Ishikawa (cell line): ENCODE measurements at regions not wholly inside any gene's neighbourhood (a gene's known extent, or its start where the extent isn't known, plus 50 kb on each side); places are given as distances from the start of the nearest gene placed in this dataset.

ENCODE experiments used
- CEBPB ChIP-seq: IDR thresholded peaks from 2 replicates; pipeline ENCODE4 v1.6.1; 2012
- CREB1 ChIP-seq: IDR thresholded peaks from 2 replicates; pipeline ENCODE4 v1.6.1; 2012; ENCODE audit warnings: low read depth
- EGR1 ChIP-seq: IDR thresholded peaks from 2 replicates; pipeline ENCODE4 v1.6.1; 2012
- FOXM1 ChIP-seq: IDR thresholded peaks from 2 replicates; pipeline ENCODE4 v1.6.1; 2012; ENCODE audit warnings: low read depth, borderline replicate concordance
- NFIC ChIP-seq: IDR thresholded peaks from 2 replicates; pipeline ENCODE4 v1.6.1; 2012
- RAD21 ChIP-seq: IDR thresholded peaks from 2 replicates; pipeline ENCODE4 v1.6.1; 2012; ENCODE audit warnings: low read depth
- TAF1 ChIP-seq: IDR thresholded peaks from 2 replicates; pipeline ENCODE4 v1.6.1; 2012; ENCODE audit warnings: low read depth, mild to moderate bottlenecking
- TCF12 ChIP-seq: IDR thresholded peaks from 2 replicates; pipeline ENCODE4 v1.6.1; 2012; ENCODE audit warnings: low read depth
- TEAD4 ChIP-seq: IDR thresholded peaks from 2 replicates; pipeline ENCODE4 v1.6.1; 2012
- YY1 ChIP-seq: IDR thresholded peaks from 2 replicates; pipeline ENCODE4 v1.6.1; 2012; ENCODE audit warnings: low read depth
- ZBTB7A ChIP-seq: IDR thresholded peaks from 2 replicates; pipeline ENCODE4 v1.6.1; 2012; ENCODE audit warnings: low read depth
- TF ChIP-seq, protein P1 (sequence below): IDR thresholded peaks from 2 replicates; pipeline ENCODE4 v1.6.1; 2012; ENCODE audit warnings: low read depth, mild to moderate bottlenecking
- TF ChIP-seq, protein P2 (sequence below): IDR thresholded peaks from 2 replicates; pipeline ENCODE4 v1.6.1; 2012
- TF ChIP-seq, protein P3 (sequence below): IDR thresholded peaks from 2 replicates; pipeline ENCODE4 v1.6.1; 2012

DNA sequence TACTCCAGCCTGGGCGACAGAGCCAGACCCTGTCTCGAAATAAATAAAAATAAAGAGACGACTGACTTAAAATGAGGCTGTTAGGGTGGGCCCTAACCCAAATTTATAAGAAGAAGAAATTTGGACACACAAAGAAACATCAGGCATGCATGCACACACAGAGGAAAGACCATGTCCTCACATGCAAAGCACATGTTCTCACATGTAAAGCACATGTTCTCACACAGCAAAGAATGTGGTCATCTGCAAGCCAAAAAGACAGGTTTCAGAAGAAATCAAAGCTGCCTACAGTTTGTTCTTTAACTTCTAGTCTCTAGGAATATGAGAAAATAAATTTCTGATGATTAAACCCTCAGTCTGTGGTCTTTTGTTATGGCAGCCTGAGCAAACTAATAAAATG is 132.3 kb upstream of the CRIM1 start:
- TF ChIP-seq FOXM1 (no peak), CREB1 (no peak), CEBPB (no peak)

DNA sequence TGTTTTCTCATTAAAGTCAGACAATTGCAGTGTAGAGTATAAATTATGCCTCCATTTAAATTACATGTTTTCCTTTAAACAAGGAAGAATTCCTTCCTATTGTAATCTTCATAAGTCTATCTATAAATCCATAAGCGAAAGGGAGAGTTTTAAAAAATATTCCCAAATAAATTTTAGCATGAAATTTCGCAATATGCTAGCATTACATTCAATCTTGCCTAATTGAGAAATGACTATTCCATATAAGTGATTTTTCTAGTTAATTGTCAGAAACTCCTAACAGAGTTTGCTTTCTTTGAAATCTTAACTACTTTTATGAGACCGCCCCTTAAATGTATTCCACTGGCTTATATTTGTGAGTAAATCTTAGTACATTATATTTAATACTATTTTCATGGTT is 133.1 kb upstream of the CRIM1 start:
- TF ChIP-seq EGR1 (no peak), CEBPB (peak; percentile 29; the same call in 1 of the 2 replicates), ZBTB7A (no peak), TEAD4 (no peak), FOXM1 (no peak)
- TF ChIP-seq, protein P1, sequence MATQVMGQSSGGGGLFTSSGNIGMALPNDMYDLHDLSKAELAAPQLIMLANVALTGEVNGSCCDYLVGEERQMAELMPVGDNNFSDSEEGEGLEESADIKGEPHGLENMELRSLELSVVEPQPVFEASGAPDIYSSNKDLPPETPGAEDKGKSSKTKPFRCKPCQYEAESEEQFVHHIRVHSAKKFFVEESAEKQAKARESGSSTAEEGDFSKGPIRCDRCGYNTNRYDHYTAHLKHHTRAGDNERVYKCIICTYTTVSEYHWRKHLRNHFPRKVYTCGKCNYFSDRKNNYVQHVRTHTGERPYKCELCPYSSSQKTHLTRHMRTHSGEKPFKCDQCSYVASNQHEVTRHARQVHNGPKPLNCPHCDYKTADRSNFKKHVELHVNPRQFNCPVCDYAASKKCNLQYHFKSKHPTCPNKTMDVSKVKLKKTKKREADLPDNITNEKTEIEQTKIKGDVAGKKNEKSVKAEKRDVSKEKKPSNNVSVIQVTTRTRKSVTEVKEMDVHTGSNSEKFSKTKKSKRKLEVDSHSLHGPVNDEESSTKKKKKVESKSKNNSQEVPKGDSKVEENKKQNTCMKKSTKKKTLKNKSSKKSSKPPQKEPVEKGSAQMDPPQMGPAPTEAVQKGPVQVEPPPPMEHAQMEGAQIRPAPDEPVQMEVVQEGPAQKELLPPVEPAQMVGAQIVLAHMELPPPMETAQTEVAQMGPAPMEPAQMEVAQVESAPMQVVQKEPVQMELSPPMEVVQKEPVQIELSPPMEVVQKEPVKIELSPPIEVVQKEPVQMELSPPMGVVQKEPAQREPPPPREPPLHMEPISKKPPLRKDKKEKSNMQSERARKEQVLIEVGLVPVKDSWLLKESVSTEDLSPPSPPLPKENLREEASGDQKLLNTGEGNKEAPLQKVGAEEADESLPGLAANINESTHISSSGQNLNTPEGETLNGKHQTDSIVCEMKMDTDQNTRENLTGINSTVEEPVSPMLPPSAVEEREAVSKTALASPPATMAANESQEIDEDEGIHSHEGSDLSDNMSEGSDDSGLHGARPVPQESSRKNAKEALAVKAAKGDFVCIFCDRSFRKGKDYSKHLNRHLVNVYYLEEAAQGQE = no peak
- TF ChIP-seq, protein P2, sequence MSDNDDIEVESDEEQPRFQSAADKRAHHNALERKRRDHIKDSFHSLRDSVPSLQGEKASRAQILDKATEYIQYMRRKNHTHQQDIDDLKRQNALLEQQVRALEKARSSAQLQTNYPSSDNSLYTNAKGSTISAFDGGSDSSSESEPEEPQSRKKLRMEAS = no peak

DNA sequence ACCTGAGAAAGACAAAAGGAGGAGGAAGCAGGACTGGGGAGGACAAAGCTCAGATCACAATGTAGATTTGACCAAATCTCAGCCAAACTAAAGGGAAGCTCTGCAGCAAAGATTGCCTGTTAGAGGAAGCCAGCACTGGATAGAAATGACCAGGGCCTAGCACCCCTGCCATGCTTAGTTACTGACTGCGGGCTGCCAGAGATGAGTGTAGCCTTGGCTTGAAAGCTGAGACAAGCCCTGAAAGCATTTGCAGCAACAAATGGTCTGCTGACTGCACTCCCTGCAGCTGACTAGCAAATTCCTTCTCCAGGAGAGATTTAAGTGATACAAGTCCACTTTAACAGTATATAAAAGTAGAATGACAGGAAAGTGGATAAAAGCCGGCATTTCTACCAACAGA is 140.9 kb upstream of the CRIM1 start:
- TF ChIP-seq ZBTB7A = no peak
- TF ChIP-seq TAF1 = no peak
- TF ChIP-seq, protein P3, sequence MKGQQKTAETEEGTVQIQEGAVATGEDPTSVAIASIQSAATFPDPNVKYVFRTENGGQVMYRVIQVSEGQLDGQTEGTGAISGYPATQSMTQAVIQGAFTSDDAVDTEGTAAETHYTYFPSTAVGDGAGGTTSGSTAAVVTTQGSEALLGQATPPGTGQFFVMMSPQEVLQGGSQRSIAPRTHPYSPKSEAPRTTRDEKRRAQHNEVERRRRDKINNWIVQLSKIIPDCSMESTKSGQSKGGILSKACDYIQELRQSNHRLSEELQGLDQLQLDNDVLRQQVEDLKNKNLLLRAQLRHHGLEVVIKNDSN = no peak
- TF ChIP-seq NFIC = no peak

DNA sequence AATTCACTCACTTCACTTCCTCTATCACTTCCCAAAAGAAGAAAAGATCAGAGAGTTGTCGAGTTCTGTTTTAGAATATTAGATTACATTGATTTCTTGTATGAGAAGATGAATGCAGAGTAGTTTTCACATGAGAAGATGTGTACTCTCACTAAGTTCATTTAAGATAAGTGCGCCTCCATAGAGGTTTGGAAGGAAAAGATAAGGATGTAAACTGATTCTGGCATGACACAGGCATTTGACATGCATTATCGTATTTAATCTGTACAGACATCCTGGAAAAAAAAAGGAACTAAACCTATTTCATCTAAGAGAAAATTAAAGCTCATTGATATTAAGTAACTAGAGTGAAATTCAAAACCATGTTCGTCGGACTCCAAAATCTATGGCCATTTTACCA is 152.2 kb upstream of the CRIM1 start:
- no peak for TF ChIP-seq TAF1
- no peak for TF ChIP-seq EGR1
- TF ChIP-seq NFIC = no peak
- TF ChIP-seq, protein P3 = no peak
- no peak for TF ChIP-seq YY1

DNA sequence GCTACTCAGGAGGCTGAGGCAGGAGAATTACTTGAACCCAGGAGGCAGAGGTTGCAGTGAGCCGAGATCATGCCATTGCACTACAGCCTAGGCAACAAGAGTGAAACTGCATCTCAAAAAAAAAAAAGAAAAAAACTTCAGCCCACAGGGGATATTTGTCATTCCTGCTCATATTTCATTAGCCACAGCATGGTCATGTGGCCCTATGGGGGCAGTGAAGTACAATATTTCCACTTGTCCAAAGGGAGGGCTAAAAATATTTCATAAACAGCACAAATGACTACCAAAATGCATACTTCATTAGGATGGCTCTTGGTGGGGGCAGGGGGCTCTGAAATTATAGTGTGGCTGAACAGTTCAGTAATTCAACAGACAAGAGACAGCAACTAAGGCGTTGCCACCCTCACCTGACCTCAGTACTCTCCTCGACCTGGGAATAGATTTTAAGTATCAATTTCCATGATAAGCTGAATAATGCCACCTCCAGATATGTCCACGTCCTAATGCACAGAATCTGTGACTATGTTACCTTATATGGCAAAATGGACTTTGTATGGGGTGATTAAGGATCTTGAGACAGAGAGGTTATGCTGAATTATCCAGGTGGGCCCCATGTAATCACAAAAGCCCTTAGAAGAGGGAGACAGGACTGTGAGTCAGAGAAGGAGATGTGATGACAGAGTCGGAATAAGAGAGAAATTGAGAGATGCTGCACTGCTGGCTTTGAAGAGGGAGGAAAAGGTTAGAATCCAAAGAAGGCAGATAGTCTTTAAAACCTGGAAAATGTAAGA is 158.2 kb upstream of the CRIM1 start:
- TF ChIP-seq, protein P3 = peak; percentile 60
- TF ChIP-seq, protein P2 = no peak
- TF ChIP-seq ZBTB7A = no peak

DNA sequence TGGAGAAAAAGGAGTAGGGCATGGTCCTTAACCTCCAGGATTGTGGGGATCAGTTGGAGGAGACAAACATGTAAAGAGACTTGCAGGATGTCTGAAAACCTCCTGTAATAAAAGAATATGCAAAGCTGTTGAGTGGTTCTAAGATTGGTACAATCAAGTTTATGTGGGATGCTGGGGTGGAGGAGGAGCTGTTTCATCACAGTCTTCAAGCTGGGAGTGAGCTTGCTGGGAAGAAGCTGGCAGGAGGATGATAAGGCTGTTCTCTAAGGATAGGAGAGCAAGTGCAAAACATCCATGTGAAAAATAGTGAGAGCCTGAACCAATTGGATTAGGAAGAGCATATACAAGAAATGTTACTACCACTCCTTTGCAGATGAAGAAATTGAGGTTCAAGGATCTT is 161.9 kb upstream of the CRIM1 start:
- TF ChIP-seq RAD21 (no peak), TCF12 (no peak), EGR1 (no peak), CREB1 (no peak)

DNA sequence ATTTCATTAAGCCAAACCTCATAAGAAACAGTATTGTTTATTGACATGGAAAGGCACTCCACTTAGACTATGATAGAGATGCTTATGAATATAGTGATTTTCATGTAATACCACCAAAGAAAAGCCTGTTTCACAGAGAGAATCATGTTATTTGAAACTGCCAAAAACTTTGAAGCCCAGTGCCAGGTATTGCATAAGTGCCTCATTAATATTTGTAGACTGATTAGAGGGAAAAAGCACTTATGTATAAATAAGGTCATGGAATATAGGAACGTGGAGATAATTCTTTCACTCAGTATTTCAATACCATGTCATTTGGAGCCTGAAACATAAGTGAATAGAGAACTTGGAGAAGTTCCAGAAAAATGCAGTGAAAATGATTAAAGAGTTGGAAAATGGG is 162.6 kb upstream of the CRIM1 start:
- TF ChIP-seq CEBPB = peak; percentile 51; the same call in 1 of the 2 replicates
- TF ChIP-seq, protein P3 = no peak

DNA sequence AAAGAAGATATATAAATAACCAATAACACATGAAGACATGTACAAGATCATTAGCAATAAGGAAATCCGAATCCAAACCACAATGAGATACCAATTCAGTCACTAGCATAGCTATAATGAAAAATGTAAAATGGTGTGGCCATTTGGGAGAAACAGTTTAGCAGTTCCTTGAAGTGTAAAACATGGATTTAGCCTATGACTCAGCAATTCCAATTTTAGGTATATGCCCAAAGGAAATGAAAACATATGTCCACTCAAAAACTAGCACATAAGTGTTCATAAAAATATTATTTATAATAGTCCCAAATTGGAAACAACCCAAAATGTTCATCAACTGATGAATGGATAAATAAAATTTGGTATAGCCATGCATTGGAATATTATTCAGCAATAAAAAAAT is 165.5 kb upstream of the CRIM1 start:
- TF ChIP-seq NFIC = no peak
- TF ChIP-seq, protein P1 = no peak
- no peak for TF ChIP-seq TAF1
- no peak for TF ChIP-seq TCF12
- no peak for TF ChIP-seq CREB1
- no peak for TF ChIP-seq ZBTB7A
- no peak for TF ChIP-seq CEBPB
